HG02938 (cell line): ENCODE measurements at regions not wholly inside any gene's neighbourhood (a gene's known extent, or its start where the extent isn't known, plus 50 kb on each side); places are given as distances from the start of the nearest gene placed in this dataset.

Experiments
- ATAC-seq: cut with Tn5 transposase; IDR thresholded peaks from one replicate; pipeline ENCODE4 v1.9.1; 2021; ENCODE audit warnings: mild to moderate bottlenecking, moderate library complexity; ENCODE audit not compliant: unreplicated experiment

- ATAC-seq: no peak
Observed at GRCh38 chr4:57287687-57288604, 177.8 kb upstream of the IGFBP7 start.

- no peak for ATAC-seq
Observed at GRCh38 chr4:57282933-57283310, 172.7 kb upstream of the IGFBP7 start.

DNA sequence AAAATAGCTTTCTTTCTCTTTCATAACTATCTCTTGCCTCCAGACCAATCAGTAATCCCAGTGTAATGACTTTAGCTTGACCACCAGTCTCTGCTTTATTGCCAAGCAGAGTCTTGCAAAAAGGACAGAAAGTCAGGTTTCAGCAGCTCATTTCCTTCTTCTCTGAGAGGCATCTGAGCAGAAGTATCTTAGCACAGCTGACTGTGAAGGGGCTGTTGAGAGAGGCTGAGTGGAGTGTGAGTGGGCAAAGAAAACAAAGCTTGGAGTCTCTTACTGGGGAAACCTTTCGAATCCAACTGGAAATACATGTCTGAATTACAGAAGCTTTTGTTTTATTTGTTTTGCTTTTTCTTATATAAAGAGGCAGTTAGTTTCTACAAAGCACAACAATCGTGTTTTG is 170.3 kb upstream of the IGFBP7 start:
- ATAC-seq: no peak

DNA sequence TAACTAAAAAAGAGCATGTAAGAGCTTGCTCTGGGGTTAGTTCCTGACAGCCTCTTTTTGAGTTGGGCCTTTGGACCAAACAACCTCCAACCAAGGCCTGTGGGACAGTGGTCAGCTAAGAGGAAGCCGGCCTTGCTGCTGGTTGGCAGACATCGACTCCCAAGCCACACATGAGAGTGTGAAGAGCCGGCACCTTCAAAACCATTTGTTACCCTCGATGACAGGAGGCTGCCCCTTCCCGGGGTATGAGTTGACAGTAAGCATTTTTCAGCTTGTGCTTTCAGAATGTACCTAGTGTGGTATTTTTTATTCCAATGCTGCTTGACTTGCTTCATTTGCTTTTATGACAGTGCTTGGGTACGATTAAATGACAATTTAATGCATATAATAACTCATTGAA is 168.6 kb upstream of the IGFBP7 start:
- no peak for ATAC-seq

GRCh38 chr4:57274082-57274481 is 163.9 kb upstream of the IGFBP7 start:
- no peak for ATAC-seq

DNA sequence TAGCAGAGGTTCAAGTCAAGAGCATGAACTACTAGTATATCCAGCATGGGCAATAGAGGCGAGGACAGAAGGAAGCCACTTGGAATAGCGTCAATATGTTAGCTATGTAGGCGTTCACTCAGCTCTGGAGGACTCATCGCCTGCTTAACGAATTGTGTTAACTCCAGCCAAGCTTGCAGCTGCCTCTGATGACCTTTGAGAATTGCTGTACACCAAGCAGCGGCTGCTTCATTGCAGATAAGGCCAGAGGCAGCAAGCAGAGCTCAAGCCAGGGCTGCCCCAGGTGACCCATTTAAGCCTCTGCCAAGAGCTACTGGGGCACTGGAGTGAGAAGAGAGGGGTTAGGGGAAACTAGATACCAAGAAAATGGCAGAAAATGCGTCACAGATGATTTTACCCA is 160.2 kb upstream of the IGFBP7 start:
- ATAC-seq: no peak

- ATAC-seq: no peak
Observed at GRCh38 chr4:57265831-57266582, 155.8 kb upstream of the IGFBP7 start.

- no peak for ATAC-seq
Observed at GRCh38 chr4:57254754-57255153, 144.6 kb upstream of the IGFBP7 start.

DNA sequence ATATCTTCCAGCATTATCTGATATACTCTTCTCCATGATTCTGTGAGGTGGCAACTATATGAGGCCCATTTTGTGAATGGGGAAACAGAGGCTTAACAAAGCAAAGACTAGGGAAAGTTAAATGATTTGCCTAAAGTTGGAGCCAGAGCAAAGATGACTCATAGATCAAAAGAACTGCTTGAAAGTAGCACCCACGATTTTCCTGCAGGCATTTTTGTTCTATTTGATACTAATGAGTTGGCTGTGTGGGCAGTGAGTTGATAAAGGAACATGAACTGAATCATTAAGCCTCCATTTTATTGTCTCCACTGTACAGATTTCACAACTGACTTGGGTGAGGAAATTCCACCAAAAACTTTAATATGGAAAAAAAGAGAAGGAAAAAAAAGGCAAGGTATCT is 138.9 kb upstream of the IGFBP7 start:
- no peak for ATAC-seq

DNA sequence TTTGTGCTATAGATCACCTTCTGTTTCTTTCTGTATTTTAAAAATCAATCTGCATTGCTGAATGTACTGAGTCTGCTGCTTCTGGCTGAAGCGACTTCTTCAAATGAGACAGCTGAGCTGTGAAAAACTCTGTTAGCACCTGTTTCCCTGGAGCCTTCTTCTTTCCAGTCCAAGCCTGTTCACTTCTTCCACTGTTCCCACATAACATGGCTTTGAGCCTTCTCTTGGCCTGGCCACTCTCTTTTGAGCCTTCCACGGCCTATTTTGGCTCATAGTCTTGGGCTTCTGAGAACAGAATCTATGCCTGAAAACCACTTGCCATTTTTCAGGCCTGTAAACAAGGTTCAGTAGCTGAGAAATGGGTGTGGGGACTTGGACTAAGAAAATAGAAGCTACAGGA is 132.9 kb upstream of the IGFBP7 start:
- ATAC-seq: no peak

GRCh38 chr4:57234252-57234775 is 124.1 kb upstream of the IGFBP7 start:
- ATAC-seq: no peak

- no peak for ATAC-seq
Observed at GRCh38 chr4:57233386-57233785, 123.2 kb upstream of the IGFBP7 start.

- ATAC-seq: no peak
Observed at GRCh38 chr4:57231781-57232180, 121.6 kb upstream of the IGFBP7 start.

DNA sequence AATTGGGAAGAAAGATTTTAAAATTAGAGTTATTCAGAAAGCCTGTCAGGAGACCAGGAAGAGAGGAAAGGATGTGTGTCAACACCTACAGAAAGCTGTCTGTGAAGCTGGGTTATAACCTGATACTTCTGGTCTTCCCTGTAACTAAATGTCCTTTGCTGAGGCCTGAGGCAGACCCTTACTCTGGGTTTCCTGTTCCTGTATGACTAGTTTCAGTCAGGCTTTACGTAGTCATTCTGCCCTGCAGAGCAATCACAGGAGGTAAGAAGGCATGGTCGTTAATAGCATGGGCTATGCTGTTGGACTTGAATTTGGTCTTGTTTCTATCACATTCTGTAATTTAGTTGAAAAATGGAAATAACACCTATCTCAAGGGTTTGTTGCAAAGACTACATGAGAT is 110.5 kb upstream of the IGFBP7 start:
- ATAC-seq: no peak

DNA sequence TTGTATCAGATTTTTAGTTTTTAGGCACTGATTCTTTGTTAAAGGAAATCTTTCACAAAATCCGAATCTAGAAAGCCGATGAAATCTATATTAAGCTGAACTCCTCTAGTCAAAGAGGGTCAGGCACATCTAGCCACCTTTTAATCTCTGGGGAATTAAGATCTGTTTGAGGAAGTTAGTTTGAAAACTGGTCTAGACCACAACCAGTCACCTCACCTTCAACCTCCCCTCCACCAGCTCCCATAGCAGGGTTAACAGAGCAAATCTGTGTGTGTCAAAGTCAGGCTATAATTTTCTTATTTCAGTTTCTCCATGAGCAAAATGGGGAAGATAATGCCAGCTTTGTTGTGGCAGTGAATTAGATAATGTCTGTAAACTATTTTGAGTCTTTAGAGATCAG is 110.0 kb upstream of the IGFBP7 start:
- no peak for ATAC-seq

DNA sequence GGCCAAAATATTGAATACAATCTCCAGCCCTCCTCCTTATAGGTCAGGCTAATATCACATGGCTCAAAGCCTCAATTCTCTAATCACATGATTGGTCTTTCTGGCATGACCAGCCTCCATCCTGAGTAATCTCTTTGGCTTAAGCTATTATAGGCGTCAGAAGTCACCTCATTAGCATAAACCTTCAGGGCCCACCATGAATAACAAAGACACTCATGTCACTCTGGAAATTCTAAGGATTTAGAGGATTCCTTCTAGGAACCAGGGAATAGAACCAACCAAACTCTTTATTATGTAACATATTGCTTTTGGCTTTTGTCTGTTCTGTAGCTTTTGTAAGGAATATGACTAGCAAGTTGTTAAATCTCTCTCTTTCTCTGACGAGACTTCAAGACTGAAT is 109.2 kb upstream of the IGFBP7 start:
- ATAC-seq: no peak

DNA sequence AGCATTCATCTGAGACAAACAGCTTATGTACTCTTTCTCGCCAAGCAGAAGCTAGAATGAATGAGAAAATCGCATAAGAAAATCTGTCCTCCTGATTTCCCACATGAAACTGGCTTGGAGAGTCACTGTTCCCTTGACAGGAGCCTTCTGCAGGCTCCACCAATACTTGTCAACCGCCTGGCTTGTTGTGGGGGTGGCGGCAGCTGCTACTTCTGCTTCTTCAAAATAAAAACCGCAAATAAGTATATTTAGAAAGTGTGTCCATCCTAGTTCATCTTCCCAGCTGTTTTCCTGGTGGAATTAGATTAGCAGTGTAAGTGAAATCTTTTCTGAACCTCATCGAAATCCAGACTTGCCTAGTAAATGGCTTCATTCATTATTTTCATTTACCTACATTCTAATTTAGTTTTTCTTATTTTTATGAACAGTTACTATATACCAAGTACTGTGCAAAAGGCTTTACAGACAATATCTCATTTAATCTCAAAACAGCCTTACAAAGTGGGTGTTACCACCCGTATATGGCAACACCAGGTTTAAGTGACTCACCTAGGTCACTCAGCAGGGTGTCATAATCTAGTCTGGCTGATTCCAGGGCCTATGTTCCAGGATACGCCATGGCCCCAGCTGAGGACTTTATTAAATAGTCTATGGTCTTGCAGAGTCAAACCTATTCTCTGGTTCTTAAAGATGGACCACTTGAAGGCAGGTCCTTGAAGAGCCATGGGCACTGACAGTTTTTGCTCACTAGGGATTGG is 104.6 kb upstream of the IGFBP7 start:
- no peak for ATAC-seq

DNA sequence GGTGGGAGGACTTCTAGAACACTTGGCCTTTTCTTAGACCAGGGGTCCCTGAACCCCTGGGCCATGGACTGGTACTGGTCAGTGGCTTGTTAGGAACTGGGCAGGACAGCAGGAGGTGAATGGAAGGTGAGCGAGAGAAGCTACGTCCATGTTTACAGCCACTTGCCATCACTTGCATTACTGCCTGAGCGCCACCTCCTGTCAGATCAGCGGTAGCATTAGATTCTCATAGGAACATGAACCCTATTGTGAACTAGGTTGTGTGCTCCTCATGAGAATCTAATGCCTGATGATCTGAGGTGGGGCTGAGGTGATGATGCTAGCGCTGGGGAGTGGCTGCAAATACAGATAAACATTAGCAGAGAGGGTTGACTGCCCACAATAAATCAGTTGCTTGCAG is 100.9 kb upstream of the IGFBP7 start:
- ATAC-seq: no peak

DNA sequence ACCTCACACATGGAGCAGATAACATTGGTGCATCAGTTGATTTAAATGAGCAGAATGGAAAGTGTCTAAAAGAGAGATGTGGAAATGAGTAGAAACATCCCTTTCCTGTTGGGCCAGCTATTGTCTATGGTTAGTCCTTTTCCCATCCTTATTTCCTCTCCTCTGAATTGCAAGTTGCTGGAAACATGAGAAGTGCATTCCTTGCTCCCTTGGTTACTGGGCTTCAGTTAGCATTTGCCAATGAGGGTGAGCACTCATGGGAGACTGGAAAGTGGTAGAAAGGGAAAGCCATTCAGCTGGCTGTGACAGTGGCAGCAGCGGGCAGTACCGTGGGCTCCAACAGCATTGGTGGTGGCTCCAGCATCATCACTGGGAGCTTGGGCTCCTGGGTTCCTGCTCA is 96.0 kb upstream of the IGFBP7 start:
- ATAC-seq: no peak

GRCh38 chr4:57205580-57205979 is 95.4 kb upstream of the IGFBP7 start:
- no peak for ATAC-seq

GRCh38 chr4:57200799-57201327 is 90.7 kb upstream of the IGFBP7 start:
- no peak for ATAC-seq
